Ascending aorta (tissue), 2 donors: ENCODE measurements at regions not wholly inside any gene's neighbourhood (a gene's known extent, or its start where the extent isn't known, plus 50 kb on each side); places are given as distances from the start of the nearest gene placed in this dataset.

Experiments
- DNase-seq, 2 donors: peaks; one replicate each; pipeline ENCODE4 v3.0.0-alpha.2; 2019; ENCODE audit warnings: low spot score in 2 of 2
- H3K27ac ChIP-seq, 2 donors: fragments of 200-600 bp; sonication (generic); one replicate each; pipeline ENCODE4 v1.5.1; 2016 to 2017; ENCODE audit warnings: mild to moderate bottlenecking in 1 of 2
- H3K27me3 ChIP-seq: fragments of 200-600 bp; sonication (generic); one replicate; pipeline ENCODE4 v1.5.1; 2017
- H3K36me3 ChIP-seq, 2 donors: fragments of 200-600 bp; sonication (generic); one replicate each; pipeline ENCODE4 v1.5.1; 2016
- H3K4me1 ChIP-seq, 2 donors: fragments of 200-600 bp; sonication (generic); one replicate each; pipeline ENCODE4 v1.5.1; 2016 to 2017; ENCODE audit warnings: mild to moderate bottlenecking in 1 of 2
- H3K4me3 ChIP-seq, 2 donors: fragments of 200-600 bp; sonication (generic); one replicate each; pipeline ENCODE4 v1.5.1; 2016 to 2017; ENCODE audit warnings: mild to moderate bottlenecking in 1 of 2
- H3K9me3 ChIP-seq, 2 donors: fragments of 200-600 bp; sonication (generic); one replicate each; pipeline ENCODE4 v1.5.1; 2016
- intact Hi-C: fragments of 100-400 bp; cut with DNase I; formaldehyde crosslinking; loops from one replicate; pipeline ENCODE4 v1.15.1; 2023
- TF ChIP-seq, protein P1 (sequence below), 3 experiments: fragments of 200-600 bp in 2 of 3; fragments of 450-650 bp in 1 of 3; sonication (generic) in 2 of 3; IDR thresholded peaks; one replicate each; pipeline ENCODE4 v1.5.1; 2016 to 2019; ENCODE audit warnings: antibody characterized with exemption in 3 of 3, mild to moderate bottlenecking in 1 of 3, moderate library complexity in 1 of 3

- TF ChIP-seq, protein P1, sequence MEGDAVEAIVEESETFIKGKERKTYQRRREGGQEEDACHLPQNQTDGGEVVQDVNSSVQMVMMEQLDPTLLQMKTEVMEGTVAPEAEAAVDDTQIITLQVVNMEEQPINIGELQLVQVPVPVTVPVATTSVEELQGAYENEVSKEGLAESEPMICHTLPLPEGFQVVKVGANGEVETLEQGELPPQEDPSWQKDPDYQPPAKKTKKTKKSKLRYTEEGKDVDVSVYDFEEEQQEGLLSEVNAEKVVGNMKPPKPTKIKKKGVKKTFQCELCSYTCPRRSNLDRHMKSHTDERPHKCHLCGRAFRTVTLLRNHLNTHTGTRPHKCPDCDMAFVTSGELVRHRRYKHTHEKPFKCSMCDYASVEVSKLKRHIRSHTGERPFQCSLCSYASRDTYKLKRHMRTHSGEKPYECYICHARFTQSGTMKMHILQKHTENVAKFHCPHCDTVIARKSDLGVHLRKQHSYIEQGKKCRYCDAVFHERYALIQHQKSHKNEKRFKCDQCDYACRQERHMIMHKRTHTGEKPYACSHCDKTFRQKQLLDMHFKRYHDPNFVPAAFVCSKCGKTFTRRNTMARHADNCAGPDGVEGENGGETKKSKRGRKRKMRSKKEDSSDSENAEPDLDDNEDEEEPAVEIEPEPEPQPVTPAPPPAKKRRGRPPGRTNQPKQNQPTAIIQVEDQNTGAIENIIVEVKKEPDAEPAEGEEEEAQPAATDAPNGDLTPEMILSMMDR (IDR thresholded peaks at IDR 0.05) = no peak
These were observed 538.3 kb downstream of the EDEM1 start for GRCh38 chr3:5725801-5726200.

DNA sequence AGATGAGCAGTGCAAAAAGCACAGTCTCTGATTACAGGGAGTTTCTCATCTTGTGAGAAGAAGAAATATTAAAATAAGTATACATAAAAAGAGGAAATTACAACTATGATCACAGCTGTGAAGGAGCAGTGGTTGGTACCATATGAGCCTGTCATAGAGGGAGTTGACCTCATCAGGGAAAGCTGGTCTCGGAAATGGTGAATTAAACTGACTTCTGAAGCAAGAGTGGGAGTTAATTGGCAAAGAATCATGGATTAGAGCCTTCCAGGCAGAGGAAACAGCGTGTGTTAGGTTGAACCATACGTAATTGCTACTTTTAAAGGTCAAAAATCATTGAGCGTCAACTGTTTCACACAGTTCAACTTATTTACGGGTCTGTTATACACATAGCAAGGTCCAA lies 539.1 kb downstream of the EDEM1 start:
- H3K9me3 ChIP-seq = no peaks in the 10 kb centered on the region
- H3K4me1 ChIP-seq = no peaks in the 10 kb centered on the region
- no peaks in the 10 kb centered on the region for H3K27me3 ChIP-seq
- TF ChIP-seq, protein P1 (IDR thresholded peaks at IDR 0.05) = no peak
- no peak overlapping the region for H3K27ac ChIP-seq
- H3K4me3 ChIP-seq = no peak overlapping the region
- DNase-seq = no peak
- intact Hi-C loops = no loop called here
- H3K36me3 ChIP-seq = no peaks in the 10 kb centered on the region

More at GRCh38 chr3:5725801-5726200, 538.3 kb downstream of the EDEM1 start:
- Histone ChIP-seq H3K27ac (no peak overlapping the region), H3K9me3 (no peaks in the 10 kb centered on the region), H3K27me3 (no peaks in the 10 kb centered on the region), H3K4me1 (no peaks in the 10 kb centered on the region), H3K36me3 (no peaks in the 10 kb centered on the region), H3K4me3 (no peak overlapping the region)
- intact Hi-C loops = no loop called here
- DNase-seq = no peak

GRCh38 chr3:5727743-5728484 lies 540.4 kb downstream of the EDEM1 start:
- intact Hi-C loops = no loop called here
- TF ChIP-seq, protein P1 (IDR thresholded peaks at IDR 0.05) = no peak

DNA sequence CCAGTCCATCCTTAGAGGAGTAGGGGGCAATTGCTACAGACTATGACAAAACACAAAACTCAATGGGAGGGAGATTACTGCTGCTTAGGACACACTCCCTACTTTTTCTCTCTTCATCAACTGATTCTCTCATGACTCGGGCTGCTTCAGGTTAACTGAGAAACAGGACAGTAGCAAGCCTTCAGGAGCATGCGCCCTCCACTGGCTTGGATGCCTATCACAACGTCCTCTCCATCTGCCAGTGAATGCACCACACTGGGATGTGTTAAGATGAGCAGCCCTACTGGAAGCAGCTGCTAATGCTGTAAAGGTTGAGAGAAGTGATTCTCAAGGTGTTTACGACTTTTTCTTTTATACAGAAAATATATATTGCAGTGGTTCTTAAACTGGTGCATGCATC lies 542.3 kb downstream of the EDEM1 start:
- Histone ChIP-seq H3K9me3 (no peaks in the 10 kb centered on the region), H3K4me3 (no peak overlapping the region), H3K36me3 (no peaks in the 10 kb centered on the region), H3K4me1 (no peaks in the 10 kb centered on the region), H3K27ac (no peak overlapping the region), H3K27me3 (no peaks in the 10 kb centered on the region)
- DNase-seq = no peak
- intact Hi-C loops = no loop called here
- TF ChIP-seq, protein P1 (IDR thresholded peaks at IDR 0.05) = no peak

More at GRCh38 chr3:5727743-5728484, 540.4 kb downstream of the EDEM1 start:
- Histone ChIP-seq H3K36me3 (no peaks in the 10 kb centered on the region), H3K9me3 (no peaks in the 10 kb centered on the region), H3K4me1 (no peaks in the 10 kb centered on the region), H3K4me3 (no peak overlapping the region), H3K27me3 (no peaks in the 10 kb centered on the region), H3K27ac (no peak overlapping the region)
- DNase-seq = no peak

DNA sequence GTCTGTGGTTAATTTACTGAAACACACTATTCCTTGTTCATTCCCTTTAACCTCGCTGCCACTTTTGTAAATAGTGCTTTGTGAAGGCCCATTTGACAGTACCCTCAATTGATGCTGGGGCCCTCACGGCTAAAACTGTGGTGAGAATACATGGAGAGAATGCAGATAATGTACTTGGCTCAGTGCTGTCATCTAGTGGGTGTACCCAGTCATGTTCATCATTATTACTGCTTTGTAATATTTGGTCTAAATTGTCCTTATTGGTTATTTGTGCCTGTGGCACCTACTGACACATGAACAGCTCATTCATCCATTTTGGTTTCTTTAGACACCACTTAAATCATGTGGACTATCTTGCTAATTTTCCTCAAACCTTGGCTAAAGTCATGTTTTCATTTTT lies 543.6 kb downstream of the EDEM1 start:
- intact Hi-C loops = no loop called here
- Histone ChIP-seq H3K36me3 (no peaks in the 10 kb centered on the region), H3K27ac (no peak overlapping the region), H3K27me3 (no peaks in the 10 kb centered on the region), H3K9me3 (no peaks in the 10 kb centered on the region), H3K4me3 (no peak overlapping the region), H3K4me1 (no peaks in the 10 kb centered on the region)
- no peak for DNase-seq
- TF ChIP-seq, protein P1 (IDR thresholded peaks at IDR 0.05) = peak in 1 of 3 experiments; percentile 7
